A204.1 (cell line): ENCODE measurements at regions not wholly inside any gene's neighbourhood (a gene's known extent, or its start where the extent isn't known, plus 50 kb on each side); places are given as distances from the start of the nearest gene placed in this dataset.
A peak's percentile ranks its signal among the peaks of the same experiment; 100 is the strongest.
"Not testable (repeated sequence)": the region's sequence is repeated elsewhere in the genome, so short reads cannot be mapped to it uniquely, and the experiment has no call there.

ENCODE experiments used
- FAIRE-seq: peaks from 2 replicates; lab custom pipeline; 2012; peaks lifted over from hg19 to GRCh38; lab: Jason Lieb, UNC

GRCh38 chr19:21668072-21668773 lies 99.2 kb downstream of the ZNF100 start:
- not testable (repeated sequence) for FAIRE-seq

GRCh38 chr19:21655540-21656126 lies 111.7 kb downstream of the ZNF100 start:
- no peak for FAIRE-seq

DNA sequence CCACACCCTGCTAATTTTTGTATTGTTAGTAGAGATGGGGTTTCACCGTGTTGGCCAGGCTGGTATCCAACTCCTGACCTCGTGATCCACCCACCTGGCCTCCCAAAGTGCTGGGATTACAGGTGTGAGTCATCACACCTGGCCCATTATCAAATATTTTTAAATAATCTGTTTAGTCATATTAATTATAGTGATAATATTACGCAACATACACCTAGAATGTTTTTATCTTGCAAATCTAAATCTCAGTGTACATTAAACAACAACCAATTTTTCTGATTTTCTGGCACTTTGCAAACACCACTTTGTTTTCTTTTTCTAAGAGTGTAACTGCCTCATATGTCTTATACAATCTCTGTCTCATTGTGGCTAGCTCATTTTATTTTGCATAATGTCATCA lies 115.9 kb downstream of the ZNF100 start:
- not testable (repeated sequence) for FAIRE-seq

GRCh38 chr19:21638776-21639175 lies 128.6 kb downstream of the ZNF100 start:
- no peak for FAIRE-seq

DNA sequence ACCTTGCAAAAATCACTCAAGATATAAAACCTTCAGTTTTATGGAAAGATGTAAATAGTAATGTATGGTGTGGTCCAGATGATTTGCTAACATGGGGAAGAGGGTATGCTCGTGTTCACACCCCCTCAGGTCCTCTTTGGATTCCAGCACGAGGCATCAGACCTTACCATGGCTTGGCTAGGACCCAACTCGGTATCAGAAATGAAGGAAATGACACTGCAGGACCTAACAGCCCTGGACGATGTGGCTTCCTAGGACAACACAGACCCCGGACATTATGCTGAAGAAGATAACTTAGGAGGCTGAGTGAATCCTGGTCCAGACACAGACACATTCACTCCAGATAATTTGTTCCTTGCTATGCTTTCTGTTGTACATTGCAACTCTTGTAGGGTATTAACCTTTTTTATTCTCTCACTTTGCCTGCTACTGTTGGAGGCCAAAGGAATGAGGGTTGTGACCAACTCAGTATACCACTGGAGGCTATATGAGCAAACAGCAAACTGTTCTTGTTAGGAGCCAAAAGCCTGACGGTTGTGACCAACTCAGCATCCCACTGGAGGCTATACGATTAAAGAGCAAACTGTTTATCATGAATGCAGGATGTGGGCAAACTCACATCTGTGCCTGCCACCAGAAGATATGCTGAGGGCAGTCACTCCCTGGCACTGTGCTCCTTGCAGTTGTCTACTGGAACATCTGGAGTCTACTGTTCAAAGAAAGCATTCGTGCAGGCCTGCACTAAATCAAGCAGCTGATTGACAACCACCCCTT lies 121.7 kb downstream of the ZNF429 start:
- FAIRE-seq = no peak

- FAIRE-seq = no peak
These were observed 120.7 kb downstream of the ZNF429 start for GRCh38 chr19:21626091-21626490.

DNA sequence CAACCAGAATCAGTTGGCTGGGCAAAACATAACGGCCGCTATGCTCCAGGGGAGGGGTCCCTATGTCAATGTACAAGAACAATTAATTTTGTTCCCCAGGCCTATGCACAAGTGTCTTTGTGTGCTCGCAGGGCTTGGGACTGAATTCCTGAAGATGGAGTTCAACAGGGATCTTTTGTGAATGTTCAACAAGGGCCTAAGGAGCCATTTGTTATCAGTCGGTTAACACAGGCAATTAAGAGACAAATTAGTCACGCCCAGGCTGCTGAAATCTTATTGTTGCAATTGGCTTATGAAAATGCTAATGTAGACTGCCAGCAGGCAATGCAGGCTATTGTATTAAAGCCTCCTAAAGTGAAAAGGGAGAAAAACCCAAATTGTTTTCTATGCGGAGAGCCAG lies 117.5 kb downstream of the ZNF429 start:
- no peak for FAIRE-seq

GRCh38 chr19:21621671-21622070 lies 116.3 kb downstream of the ZNF429 start:
- no peak for FAIRE-seq

GRCh38 chr19:21617740-21618339 lies 112.4 kb downstream of the ZNF429 start:
- no peak for FAIRE-seq

DNA sequence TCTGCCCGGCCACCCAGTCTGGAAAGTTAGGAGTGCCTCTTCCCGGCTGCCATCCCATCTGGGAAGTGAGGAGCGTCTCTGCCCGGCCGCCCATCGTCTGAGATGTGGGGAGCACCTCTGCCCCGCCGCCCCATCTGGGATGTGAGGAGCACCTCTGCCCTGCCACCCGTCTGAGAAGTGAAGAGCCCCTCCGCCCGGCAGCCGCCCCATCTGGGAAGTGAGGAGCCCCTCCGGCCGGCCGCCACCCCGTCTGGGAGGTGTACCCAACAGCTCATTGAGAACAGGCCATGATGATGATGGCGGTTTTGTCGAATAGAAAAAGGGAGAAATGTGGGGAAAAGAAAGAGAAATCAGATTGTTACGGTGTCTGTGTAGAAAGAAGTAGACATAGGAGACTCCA lies 109.4 kb downstream of the ZNF429 start:
- FAIRE-seq = not testable (repeated sequence)

- FAIRE-seq = not testable (repeated sequence)
These were observed 107.8 kb downstream of the ZNF429 start for GRCh38 chr19:21613201-21613600.

DNA sequence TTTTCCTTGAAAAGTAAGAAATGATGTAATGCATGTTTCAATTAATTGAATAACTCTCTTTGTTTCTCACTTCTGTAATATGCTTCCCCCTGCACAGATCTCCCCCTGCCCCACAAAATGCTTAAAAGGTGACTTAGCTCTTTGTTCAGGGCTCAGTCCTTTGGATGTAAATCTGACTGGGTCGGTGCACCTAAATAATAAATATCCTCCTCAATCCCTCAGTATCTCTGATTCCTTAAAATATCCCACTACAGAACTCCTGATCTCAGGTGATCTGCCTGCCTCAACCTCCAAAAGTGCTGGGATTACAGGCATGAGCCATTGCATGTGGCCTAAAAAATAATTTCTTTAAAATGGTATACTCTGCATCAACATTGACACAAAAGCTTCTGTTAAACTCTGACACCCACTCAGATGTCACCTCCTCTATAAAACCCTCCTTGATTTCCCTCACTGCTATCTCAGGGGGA lies 107.0 kb downstream of the ZNF429 start:
- no peak for FAIRE-seq

GRCh38 chr19:21611659-21612402 lies 106.4 kb downstream of the ZNF429 start:
- no peak for FAIRE-seq

GRCh38 chr19:21610787-21611186 lies 105.4 kb downstream of the ZNF429 start:
- FAIRE-seq = no peak

GRCh38 chr19:21610341-21610740 lies 104.9 kb downstream of the ZNF429 start:
- no peak for FAIRE-seq

- FAIRE-seq = no peak
These were observed 103.2 kb downstream of the ZNF429 start for GRCh38 chr19:21608571-21608970.

- FAIRE-seq = no peak
These were observed 102.0 kb downstream of the ZNF429 start for GRCh38 chr19:21607449-21607848.

- FAIRE-seq = not testable (repeated sequence)
These were observed 101.6 kb downstream of the ZNF429 start for GRCh38 chr19:21607011-21607410.

DNA sequence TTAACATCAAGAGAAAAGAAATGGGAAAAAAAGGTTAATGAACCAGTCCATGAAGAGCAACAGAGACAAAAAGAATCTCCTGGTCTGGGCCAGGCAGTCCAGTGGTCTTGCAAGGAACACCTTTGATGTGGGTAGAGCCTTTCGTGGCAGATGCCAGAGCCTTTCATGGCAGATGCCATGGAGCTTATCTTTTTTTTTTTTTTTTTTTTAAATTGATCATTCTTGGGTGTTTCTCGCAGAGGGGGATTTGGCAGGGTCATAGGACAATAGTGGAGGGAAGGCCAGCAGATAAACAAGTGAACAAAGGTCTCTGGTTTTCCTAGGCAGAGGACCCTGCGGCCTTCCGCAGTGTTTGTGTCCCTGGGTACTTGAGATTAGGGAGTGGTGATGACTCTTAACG lies 100.9 kb downstream of the ZNF429 start:
- FAIRE-seq = not testable (repeated sequence)

- FAIRE-seq = peak; percentile 14
These were observed 99.6 kb downstream of the ZNF429 start for GRCh38 chr19:21604951-21605476.
